H1 (cell line): ENCODE measurements at regions not wholly inside any gene's neighbourhood (a gene's known extent, or its start where the extent isn't known, plus 50 kb on each side); places are given as distances from the start of the nearest gene placed in this dataset.

Source experiments
- CTCF ChIA-PET: fragments of 300-600 bp; sonication (Branson Sonifier 250); formaldehyde crosslinking; loops from one replicate; lab custom pipeline; 2021; ENCODE audit not compliant: partially characterized antibody; lab: Charles Lee
- POLR2A ChIA-PET: fragments of 300-600 bp; sonication (Branson Sonifier 250); formaldehyde crosslinking; loops from one replicate; lab custom pipeline; 2021; ENCODE audit warnings: inconsistent platforms; ENCODE audit not compliant: partially characterized antibody; lab: Charles Lee
- DNase-seq, 2 experiments: peaks; one replicate each; pipeline versions ENCODE4 v3.0.0 to v3.0.0-alpha.2; 2010 to 2022; ENCODE audit warnings: low spot score in 2 of 2, low read depth in 1 of 2, mixed read lengths in 1 of 2
- FAIRE-seq: peaks from 2 replicates; lab custom pipeline; 2011; peaks lifted over from hg19 to GRCh38; lab: Jason Lieb, UNC
- H2AFZ ChIP-seq: 2 replicates; pipeline ENCODE4 v1.8.1; 2012; ENCODE audit warnings: low read length, inconsistent platforms
- H2AK5ac ChIP-seq: 2 replicates; pipeline ENCODE4 v1.6.1; 2013; ENCODE audit warnings: low read depth, low read length
- H2BK120ac ChIP-seq: replicated peaks from 2 replicates; pipeline ENCODE3; 2013; ENCODE audit warnings: low read depth, low read length, inconsistent platforms
- H2BK12ac ChIP-seq: 2 replicates; pipeline ENCODE4 v1.6.1; 2013; ENCODE audit warnings: low read depth, low read length
- H2BK15ac ChIP-seq: 2 replicates; pipeline ENCODE4 v1.6.1; 2013; ENCODE audit warnings: low read length
- H2BK20ac ChIP-seq: 2 replicates; pipeline ENCODE4 v1.6.1; 2013; ENCODE audit warnings: low read length
- H2BK5ac ChIP-seq: 2 replicates; pipeline ENCODE4 v1.6.1; 2013; ENCODE audit warnings: low read depth, low read length
- H3K14ac ChIP-seq: 2 replicates; pipeline ENCODE4 v1.6.1; 2013; ENCODE audit warnings: inconsistent platforms; ENCODE audit not compliant: insufficient read length
- H3K18ac ChIP-seq: 2 replicates; pipeline ENCODE4 v1.6.1; 2013; ENCODE audit warnings: low read length; ENCODE audit errors: extremely low read depth
- H3K23ac ChIP-seq: 2 replicates; pipeline ENCODE4 v1.6.1; 2013; ENCODE audit warnings: inconsistent platforms; ENCODE audit not compliant: insufficient read length
- H3K23me2 ChIP-seq: 2 replicates; pipeline ENCODE4 v1.6.1; 2013; ENCODE audit warnings: low read depth, low read length
- H3K27ac ChIP-seq: 2 replicates; pipeline ENCODE4 v1.6.1; 2011; ENCODE audit warnings: low read depth, low read length, inconsistent platforms
- H3K27me3 ChIP-seq, 4 experiments: replicated peaks in 1 of 4; 1 replicate in 1 of 4; 2 replicates in 3 of 4; pipeline versions ENCODE4 v1.6.1 to v1.8.1; 2011 to 2013; ENCODE audit warnings: low read length in 3 of 4, mild to moderate bottlenecking in 3 of 4, inconsistent platforms in 2 of 4, mixed read lengths in 2 of 4, moderate library complexity in 1 of 4; ENCODE audit not compliant: control insufficient read depth in 3 of 4, insufficient read depth in 3 of 4; ENCODE audit errors: extremely low read depth in 1 of 4
- H3K36me3 ChIP-seq, 4 experiments: 2 replicates each; pipeline versions ENCODE4 v1.6.1 to v1.8.1; 2011 to 2013; ENCODE audit warnings: mild to moderate bottlenecking in 4 of 4, low read length in 3 of 4, moderate library complexity in 2 of 4, control low read depth in 1 of 4, inconsistent platforms in 1 of 4; ENCODE audit not compliant: insufficient read depth in 4 of 4, control insufficient read depth in 2 of 4
- H3K4ac ChIP-seq: replicated peaks from 2 replicates; pipeline ENCODE3; 2013; ENCODE audit warnings: low read length, low read depth, mixed read lengths, inconsistent platforms; ENCODE audit not compliant: insufficient read length
- H3K4me1 ChIP-seq, 4 experiments: replicated peaks in 1 of 4; 1 replicate in 1 of 4; 2 replicates in 3 of 4; pipeline versions ENCODE4 v1.6.1 to v1.8.1; 2011 to 2013; ENCODE audit warnings: low read length in 3 of 4, inconsistent platforms in 2 of 4, mixed read lengths in 1 of 4; ENCODE audit not compliant: insufficient read depth in 4 of 4, control insufficient read depth in 3 of 4
- H3K4me2 ChIP-seq, 2 experiments: 2 replicates each; pipeline versions ENCODE4 v1.6.1 to v1.8.1; 2011 to 2013; ENCODE audit warnings: low read depth in 2 of 2, low read length in 2 of 2, control low read depth in 1 of 2, inconsistent platforms in 1 of 2, mild to moderate bottlenecking in 1 of 2; ENCODE audit not compliant: insufficient read depth in 1 of 2
- H3K4me3 ChIP-seq, 4 experiments: fragments of 200-600, 300-600 bp in 1 of 4; sonication (generic), shearing (Covaris generic), sonication (Bioruptor Twin) in 1 of 4; 2 replicates each; pipeline versions ENCODE4 v1.5.1 to v1.8.1; 2011 to 2016; ENCODE audit warnings: low read length in 4 of 4, low read depth in 3 of 4, control low read depth in 2 of 4, inconsistent platforms in 2 of 4, mild to moderate bottlenecking in 2 of 4, mixed read lengths in 1 of 4, moderate library complexity in 1 of 4; ENCODE audit not compliant: insufficient read depth in 2 of 4; ENCODE audit errors: extremely low read depth in 1 of 4
- H3K56ac ChIP-seq: replicated peaks from 2 replicates; pipeline ENCODE3; 2013; ENCODE audit warnings: low read depth, mild to moderate bottlenecking, mixed read lengths, low read length, inconsistent platforms; ENCODE audit not compliant: insufficient read length
- H3K79me1 ChIP-seq: 2 replicates; pipeline ENCODE4 v1.6.1; 2013; ENCODE audit warnings: low read depth, low read length, control low read depth
- H3K79me2 ChIP-seq, 2 experiments: 2 replicates each; pipeline versions ENCODE4 v1.6.1 to v1.8.1; 2012 to 2013; ENCODE audit warnings: low read length in 2 of 2, mild to moderate bottlenecking in 2 of 2, inconsistent platforms in 1 of 2; ENCODE audit not compliant: insufficient read depth in 2 of 2, control insufficient read depth in 1 of 2
- H3K9ac ChIP-seq, 4 experiments: replicated peaks in 1 of 4; 1 replicate in 1 of 4; 2 replicates in 3 of 4; pipeline versions ENCODE4 v1.6.1 to v1.8.1; 2011 to 2013; ENCODE audit warnings: low read depth in 3 of 4, low read length in 3 of 4, control low read depth in 2 of 4, mild to moderate bottlenecking in 2 of 4, moderate library complexity in 2 of 4, inconsistent platforms in 1 of 4; ENCODE audit errors: extremely low read depth in 1 of 4
- H3K9me3 ChIP-seq, 2 experiments: 2 replicates each; pipeline versions ENCODE4 v1.6.1 to v1.8.1; 2012 to 2013; ENCODE audit warnings: mild to moderate bottlenecking in 2 of 2, moderate library complexity in 2 of 2, control low read depth in 1 of 2, inconsistent platforms in 1 of 2, low read depth in 1 of 2, low read length in 1 of 2, mixed read lengths in 1 of 2; ENCODE audit not compliant: insufficient read depth in 2 of 2
- H4K20me1 ChIP-seq, 2 experiments: replicated peaks in 1 of 2; 2 replicates each; pipeline versions ENCODE3 to v1.8.1; 2011 to 2013; ENCODE audit warnings: inconsistent platforms in 2 of 2, low read length in 2 of 2, mild to moderate bottlenecking in 1 of 2; ENCODE audit not compliant: insufficient read depth in 2 of 2, control insufficient read depth in 1 of 2
- H4K5ac ChIP-seq: 2 replicates; pipeline ENCODE4 v1.6.1; 2013; ENCODE audit warnings: low read length, low read depth, mixed read lengths, inconsistent platforms; ENCODE audit not compliant: insufficient read length
- H4K8ac ChIP-seq: 2 replicates; pipeline ENCODE4 v1.8.0; 2013; ENCODE audit warnings: mild to moderate bottlenecking, moderate library complexity, low read length, inconsistent platforms; ENCODE audit not compliant: insufficient read depth; ENCODE audit errors: extremely low read depth
- H4K91ac ChIP-seq: replicated peaks from 2 replicates; pipeline ENCODE3; 2013; ENCODE audit warnings: low read length, mixed read lengths, inconsistent platforms; ENCODE audit not compliant: insufficient read length
- PHF8 ChIP-seq: fragments of 200-600 bp; sonication (generic); conservative IDR thresholded peaks from 2 replicates; pipeline ENCODE4 v1.7.1; 2012; ENCODE audit warnings: low read depth, mild to moderate bottlenecking, inconsistent platforms, low read length, moderate library complexity
- SP2 ChIP-seq: IDR thresholded peaks from 2 replicates; pipeline ENCODE4 v1.6.1; 2012; ENCODE audit warnings: mild to moderate bottlenecking, low read length, inconsistent platforms
- WGBS, 2 experiments: shearing (Covaris generic) in 1 of 2; methylation state at CpG; one replicate each; pipeline versions ENCODE4 v1.1.6 to v1.1.7; 2013 to 2015; ENCODE audit warnings: low lambda C conversion rate in 2 of 2, mixed read lengths in 2 of 2, inconsistent platforms in 1 of 2, low coverage in 1 of 2, missing lambda C conversion rate in 1 of 2; ENCODE audit not compliant: insufficient replicate concordance in 2 of 2, insufficient coverage in 1 of 2, insufficient read length in 1 of 2; ENCODE audit errors: extremely low coverage in 1 of 2, missing lambda C conversion rate in 1 of 2; 5-methylcytosine and 5-hydroxymethylcytosine counted together

- Histone ChIP-seq H3K79me1 (no peaks in the 10 kb centered on the region), H2BK120ac (no peak overlapping the region), H3K14ac (no peak overlapping the region), H3K27me3 (no peaks in the 10 kb centered on the region), H4K5ac (no peak overlapping the region), H4K20me1 (no peaks in the 10 kb centered on the region), H3K4me2 (no peak overlapping the region), H3K36me3 (no peaks in the 10 kb centered on the region), H3K23ac (no peak overlapping the region), H3K79me2 (no peaks in the 10 kb centered on the region), H2AK5ac (no peak overlapping the region), H3K27ac (no peak overlapping the region), H2BK5ac (no peak overlapping the region), H2BK12ac (no peak overlapping the region), H3K9ac (no peak overlapping the region), H3K23me2 (no peaks in the 10 kb centered on the region), H3K4ac (no peak overlapping the region), H3K4me1 (no peaks in the 10 kb centered on the region), H3K4me3 (no peak overlapping the region), H2AFZ (no peak overlapping the region), H4K8ac (no peak overlapping the region), H2BK20ac (no peak overlapping the region), H4K91ac (no peak overlapping the region), H3K9me3 (no peaks in the 10 kb centered on the region), H3K56ac (no peak overlapping the region), H3K18ac (no peak overlapping the region), H2BK15ac (no peak overlapping the region)
- DNase-seq (no peak), FAIRE-seq (no peak)
- ChIA-PET CTCF (no interaction called here), POLR2A (no interaction called here)
- 92% methylated on average over 1 of the region's 1 CpG; no CpG with 5 or more reads in 1 of the 2 experiments for WGBS, 2 experiments
- TF ChIP-seq PHF8 (no peak), SP2 (no peak)
Measured at GRCh38 chr6:101058296-101058695, 177.2 kb upstream of the ASCC3 start.
